Activated CD8-positive, alpha-beta memory T cell treated with anti-CD3 and anti-CD28 coated beads for 1 hour (primary cell): ENCODE measurements at regions not wholly inside any gene's neighbourhood (a gene's known extent, or its start where the extent isn't known, plus 50 kb on each side); places are given as distances from the start of the nearest gene placed in this dataset.

Source experiments
- DNase-seq, 2 donors: peaks; one replicate each; pipeline ENCODE4 v3.0.0-alpha.2; 2020; ENCODE audit warnings: low read depth in 1 of 2; ENCODE audit errors: extremely low read depth in 1 of 2

- DNase-seq, result no peak
Measured at GRCh38 chr7:68442931-68443631, 1155.2 kb upstream of the AUTS2 start.

GRCh38 chr7:68444042-68444441 lies 1154.2 kb upstream of the AUTS2 start:
- DNase-seq, result no peak

GRCh38 chr7:68444956-68445355 lies 1153.3 kb upstream of the AUTS2 start:
- DNase-seq, result no peak

GRCh38 chr7:68446183-68446582 lies 1152.1 kb upstream of the AUTS2 start:
- DNase-seq, result no peak

GRCh38 chr7:68449099-68449498 lies 1149.2 kb upstream of the AUTS2 start:
- no peak for DNase-seq

GRCh38 chr7:68449816-68450215 lies 1148.5 kb upstream of the AUTS2 start:
- DNase-seq, result no peak

- DNase-seq, result no peak
Measured at GRCh38 chr7:68454931-68455330, 1143.3 kb upstream of the AUTS2 start.

GRCh38 chr7:68456469-68456868 lies 1141.8 kb upstream of the AUTS2 start:
- no peak for DNase-seq

GRCh38 chr7:68457481-68457880 lies 1140.8 kb upstream of the AUTS2 start:
- DNase-seq, result no peak

- DNase-seq, result no peak
Measured at GRCh38 chr7:68458010-68458908, 1140.0 kb upstream of the AUTS2 start.

GRCh38 chr7:68461430-68461829 lies 1136.8 kb upstream of the AUTS2 start:
- DNase-seq, result no peak

GRCh38 chr7:68470836-68471435 lies 1127.3 kb upstream of the AUTS2 start:
- no peak for DNase-seq

- DNase-seq, result no peak
Measured at GRCh38 chr7:68472688-68473087, 1125.6 kb upstream of the AUTS2 start.

GRCh38 chr7:68474661-68475216 lies 1123.5 kb upstream of the AUTS2 start:
- DNase-seq, result no peak

GRCh38 chr7:68476966-68477365 lies 1121.3 kb upstream of the AUTS2 start:
- DNase-seq, result no peak

- DNase-seq, result no peak
Measured at GRCh38 chr7:68478326-68478725, 1119.9 kb upstream of the AUTS2 start.

GRCh38 chr7:68482800-68483199 lies 1115.5 kb upstream of the AUTS2 start:
- no peak for DNase-seq

GRCh38 chr7:68484731-68485130 lies 1113.5 kb upstream of the AUTS2 start:
- no peak for DNase-seq

GRCh38 chr7:68485253-68485917 lies 1112.9 kb upstream of the AUTS2 start:
- DNase-seq, result no peak

- DNase-seq, result no peak
Measured at GRCh38 chr7:68488341-68489060, 1109.8 kb upstream of the AUTS2 start.
